K562 (cell line): ENCODE measurements at regions not wholly inside any gene's neighbourhood (a gene's known extent, or its start where the extent isn't known, plus 50 kb on each side); places are given as distances from the start of the nearest gene placed in this dataset.

Experiments
- ATAC-seq: fragments of 200-7000 bp; cut with Tn5 transposase; 3 replicates; pipeline ENCODE4 v1.9.1; 2020; ENCODE audit warnings: moderate library complexity
- BruUV-seq: library from RNA; stranded (reverse); fragments of 400-500 nt; replicated peaks from 2 replicates; lab custom pipeline; 2021; lab: Mats Ljungman, UMichigan
- CTCF ChIA-PET: fragments of 300-600 bp; formaldehyde crosslinking; extraction: SDS; loops from one replicate; lab custom pipeline; 2021; ENCODE audit warnings: low intra/inter-chr PET ratio; lab: Yijun Ruan, JAX
- POLR2A ChIA-PET: fragments of 300-600, 350-650 bp; sonication (Branson Sonifier 250); formaldehyde crosslinking; extraction: SDS; loops from one replicate; lab custom pipeline; 2021; ENCODE audit warnings: antibody characterized with exemption, inconsistent platforms; lab: Yijun Ruan, JAX
- DNase-seq, 4 experiments: peaks; one replicate each; pipeline versions ENCODE4 v3.0.0 to v3.0.0-alpha.2; 2011 to 2018; ENCODE audit warnings: low spot score in 3 of 4, mixed read lengths in 3 of 4; ENCODE audit errors: extremely low read depth in 1 of 4
- FAIRE-seq: peaks from 2 replicates; lab custom pipeline; 2011; peaks lifted over from hg19 to GRCh38; lab: Jason Lieb, UNC
- H2AFZ ChIP-seq: 2 replicates; pipeline ENCODE4 v1.6.0; 2011; ENCODE audit warnings: low read depth, low read length, control low read depth, inconsistent platforms
- H3K27ac ChIP-seq: fragments of 200-600 bp; 3 replicates; pipeline ENCODE4 v1.8.0; 2011; ENCODE audit warnings: low read depth, mild to moderate bottlenecking, control low read depth, inconsistent platforms, low read length, moderate library complexity, mixed read lengths; ENCODE audit errors: extremely low read depth
- H3K27me3 ChIP-seq, 2 experiments: fragments of 300-600 bp in 1 of 2; 2 replicates in 1 of 2; 3 replicates in 1 of 2; pipeline versions ENCODE4 v1.6.0 to v1.8.0; 2011; ENCODE audit warnings: inconsistent platforms in 2 of 2, low read length in 2 of 2, mild to moderate bottlenecking in 1 of 2, mixed read lengths in 1 of 2, moderate library complexity in 1 of 2; ENCODE audit not compliant: control insufficient read depth in 2 of 2, insufficient read depth in 2 of 2
- H3K36me3 ChIP-seq: fragments of 300-600 bp; 3 replicates; pipeline ENCODE4 v1.8.0; 2011; ENCODE audit warnings: mild to moderate bottlenecking, low read length, inconsistent platforms; ENCODE audit not compliant: control insufficient read depth, insufficient read depth
- H3K4me1 ChIP-seq, 2 experiments: fragments of 200-600 bp in 1 of 2; replicated peaks in 1 of 2; 2 replicates in 1 of 2; 3 replicates in 1 of 2; pipeline versions ENCODE4 v1.5.1 to v1.8.0; 2011; ENCODE audit warnings: inconsistent platforms in 2 of 2, low read length in 2 of 2, mild to moderate bottlenecking in 1 of 2, mixed read lengths in 1 of 2, moderate library complexity in 1 of 2; ENCODE audit not compliant: control insufficient read depth in 2 of 2, insufficient read depth in 2 of 2
- H3K4me2 ChIP-seq: 2 replicates; pipeline ENCODE4 v1.6.1; 2011; ENCODE audit warnings: low read length, control low read depth, inconsistent platforms, mixed read lengths; ENCODE audit not compliant: insufficient read depth
- H3K4me3 ChIP-seq: fragments of 200-600 bp; sonication (generic), shearing (Covaris generic); 2 replicates; pipeline ENCODE4 v1.5.1; 2016; ENCODE audit warnings: control low read depth, inconsistent platforms
- H3K79me2 ChIP-seq: fragments of 200-600 bp; 3 replicates; pipeline ENCODE4 v1.8.0; 2011; ENCODE audit warnings: low read length, inconsistent platforms; ENCODE audit not compliant: control insufficient read depth, insufficient read depth
- H3K9ac ChIP-seq, 2 experiments: 2 replicates each; pipeline versions ENCODE4 v1.6.0 to v1.6.1; 2011; ENCODE audit warnings: low read depth in 2 of 2, low read length in 2 of 2, control low read depth in 1 of 2, inconsistent platforms in 1 of 2, mild to moderate bottlenecking in 1 of 2, mixed read lengths in 1 of 2; ENCODE audit not compliant: insufficient read depth in 1 of 2
- H3K9me1 ChIP-seq: one replicate; pipeline ENCODE4 v1.6.0; 2011; ENCODE audit warnings: inconsistent platforms, mild to moderate bottlenecking, low read length, moderate library complexity; ENCODE audit not compliant: control insufficient read depth, insufficient read depth
- H3K9me3 ChIP-seq: replicated peaks from 2 replicates; pipeline ENCODE4 v1.5.1; 2011; ENCODE audit warnings: low read depth, low read length, inconsistent platforms; ENCODE audit not compliant: control insufficient read depth, insufficient read depth
- H4K20me1 ChIP-seq: replicated peaks from 2 replicates; pipeline ENCODE4 v1.6.1; 2011; ENCODE audit warnings: low read length, inconsistent platforms, mixed read lengths; ENCODE audit not compliant: control insufficient read depth, insufficient read depth
- AFF4 ChIP-seq: sonication (generic); formaldehyde crosslinking; IDR thresholded peaks from 2 replicates; pipeline ENCODE4 v1.8.0; 2023; ENCODE audit warnings: mild to moderate bottlenecking, missing genetic modification reagents
- ARID4B ChIP-seq: sonication (generic); formaldehyde crosslinking; IDR thresholded peaks from 2 replicates; pipeline ENCODE4 v1.8.0; 2022; ENCODE audit warnings: mild to moderate bottlenecking, missing genetic modification reagents
- FOXP1 ChIP-seq: sonication (generic); formaldehyde crosslinking; IDR thresholded peaks from 2 replicates; pipeline ENCODE4 v1.8.0; 2022; ENCODE audit warnings: mild to moderate bottlenecking, missing genetic modification reagents
- ZBTB43 ChIP-seq: sonication (generic); formaldehyde crosslinking; IDR thresholded peaks from 2 replicates; pipeline ENCODE4 v1.8.0; 2023; ENCODE audit warnings: mild to moderate bottlenecking, missing genetic modification reagents
- ZBTB49 ChIP-seq: sonication (generic); formaldehyde crosslinking; IDR thresholded peaks from 2 replicates; pipeline ENCODE4 v1.8.0; 2022; ENCODE audit warnings: missing genetic modification reagents, mild to moderate bottlenecking, borderline replicate concordance
- ZNF174 ChIP-seq: fragments of 250-450 bp; sonication (Bioruptor Pico); IDR thresholded peaks from 2 replicates; pipeline ENCODE4 v1.4.0; 2020; ENCODE audit warnings: mild to moderate bottlenecking
- ZNF316 ChIP-seq: fragments of 450-650 bp; IDR thresholded peaks from 2 replicates; pipeline ENCODE4 v1.6.1; 2016
- WGBS: fragments of 100-300 bp; shearing (Covaris generic); methylation state at CpG from one replicate; pipeline ENCODE4 v1.1.6; 2016; ENCODE audit warnings: low coverage, mixed read lengths; ENCODE audit not compliant: insufficient coverage; ENCODE audit errors: missing lambda C conversion rate; 5-methylcytosine and 5-hydroxymethylcytosine counted together
- in situ Hi-C: fragments of 300-500 bp; cut with MboI; formaldehyde crosslinking; loops from 4 replicates; pipeline ENCODE4 v1.15.0; 2018; ENCODE audit warnings: inconsistent platforms, mixed read lengths
- intact Hi-C: fragments of 100-400 bp; cut with micrococcal nuclease; formaldehyde crosslinking; loops from 2 replicates; pipeline ENCODE4 v1.14.2; 2022

- no peak for TF ChIP-seq ARID4B
These were observed 311.1 kb upstream of the C2CD4B start (continued) for GRCh38 chr15:62476163-62476562.

GRCh38 chr15:62477929-62478328 is 312.8 kb upstream of the C2CD4B start:
- no peaks in the 10 kb centered on the region for H3K79me2 ChIP-seq
- BruUV-seq = no TSS peak
- H3K4me1 ChIP-seq = no peaks in the 10 kb centered on the region
- peaks cover 2 to 11% of the 10 kb centered on the region in 2 experiments; a peak in 3 of 5 replicates for H3K27me3 ChIP-seq
- H2AFZ ChIP-seq = no peak overlapping the region
- FAIRE-seq (no peak), ATAC-seq (no peak), DNase-seq (no peak)
- H3K4me3 ChIP-seq = no peak overlapping the region
- TF ChIP-seq FOXP1 (CRISPR knock-in tag) (no peak), ZBTB49 (no peak), ZNF174 (CRISPR knock-in tag) (no peak), ZBTB43 (CRISPR knock-in tag) (no peak), AFF4 (no peak), ZNF316 (no peak)
- H3K9ac ChIP-seq = no peak overlapping the region
- no peaks in the 10 kb centered on the region for H3K36me3 ChIP-seq
- H3K4me2 ChIP-seq = no peak overlapping the region
- ChIA-PET CTCF (no interaction called here), POLR2A (no interaction called here)
- no peaks in the 10 kb centered on the region for H3K9me1 ChIP-seq
- intact Hi-C loops = no loop called here
- H3K27ac ChIP-seq = no peak overlapping the region
- WGBS = 0% methylated on average over 7 of the region's 9 CpGs
- H4K20me1 ChIP-seq = no peaks in the 10 kb centered on the region; the same call in 1 of the 2 replicates
- H3K9me3 ChIP-seq = no peaks in the 10 kb centered on the region
- in situ Hi-C loops = no loop called here
